GM12865 (cell line): ENCODE measurements at regions not wholly inside any gene's neighbourhood (a gene's known extent, or its start where the extent isn't known, plus 50 kb on each side); places are given as distances from the start of the nearest gene placed in this dataset.
A peak's percentile ranks its signal among the peaks of the same experiment; 100 is the strongest.

Experiments used
- DNase-seq: peaks from one replicate; pipeline ENCODE4 v3.0.0; 2010; ENCODE audit warnings: low read depth
- H3K4me3 ChIP-seq: 2 replicates; pipeline ENCODE4 v1.5.1; 2011; ENCODE audit warnings: mild to moderate bottlenecking, low read depth, low read length, control low read depth
- TF ChIP-seq, protein P1 (sequence below): IDR thresholded peaks from 2 replicates; pipeline ENCODE4 v1.5.1; 2011; ENCODE audit warnings: low read length, control low read depth, low read depth, inconsistent platforms; ENCODE audit not compliant: insufficient read depth; ENCODE audit errors: missing control alignments

DNA sequence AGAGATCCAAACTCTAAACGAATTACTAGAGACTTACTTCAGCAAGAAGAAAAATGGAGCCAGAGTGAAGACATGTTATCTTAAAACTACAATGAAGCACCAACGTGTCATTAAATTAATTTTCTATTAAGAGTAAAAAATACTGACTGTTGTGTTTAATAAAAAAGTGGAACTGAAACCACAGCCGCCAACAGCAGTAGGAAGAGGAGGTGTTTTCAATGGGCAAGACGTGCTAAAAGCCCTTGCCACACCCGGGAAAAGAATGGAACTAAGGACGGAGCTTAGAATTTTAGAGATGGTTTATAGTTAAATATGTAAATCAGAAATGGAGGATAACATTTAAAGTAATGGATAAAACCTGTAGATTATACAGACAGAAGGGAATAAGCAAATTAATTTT lies 608.7 kb downstream of the TFAP2A start:
- TF ChIP-seq, protein P1, sequence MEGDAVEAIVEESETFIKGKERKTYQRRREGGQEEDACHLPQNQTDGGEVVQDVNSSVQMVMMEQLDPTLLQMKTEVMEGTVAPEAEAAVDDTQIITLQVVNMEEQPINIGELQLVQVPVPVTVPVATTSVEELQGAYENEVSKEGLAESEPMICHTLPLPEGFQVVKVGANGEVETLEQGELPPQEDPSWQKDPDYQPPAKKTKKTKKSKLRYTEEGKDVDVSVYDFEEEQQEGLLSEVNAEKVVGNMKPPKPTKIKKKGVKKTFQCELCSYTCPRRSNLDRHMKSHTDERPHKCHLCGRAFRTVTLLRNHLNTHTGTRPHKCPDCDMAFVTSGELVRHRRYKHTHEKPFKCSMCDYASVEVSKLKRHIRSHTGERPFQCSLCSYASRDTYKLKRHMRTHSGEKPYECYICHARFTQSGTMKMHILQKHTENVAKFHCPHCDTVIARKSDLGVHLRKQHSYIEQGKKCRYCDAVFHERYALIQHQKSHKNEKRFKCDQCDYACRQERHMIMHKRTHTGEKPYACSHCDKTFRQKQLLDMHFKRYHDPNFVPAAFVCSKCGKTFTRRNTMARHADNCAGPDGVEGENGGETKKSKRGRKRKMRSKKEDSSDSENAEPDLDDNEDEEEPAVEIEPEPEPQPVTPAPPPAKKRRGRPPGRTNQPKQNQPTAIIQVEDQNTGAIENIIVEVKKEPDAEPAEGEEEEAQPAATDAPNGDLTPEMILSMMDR, result no peak
- H3K4me3 ChIP-seq, result no peak overlapping the region
- no peak for DNase-seq

DNA sequence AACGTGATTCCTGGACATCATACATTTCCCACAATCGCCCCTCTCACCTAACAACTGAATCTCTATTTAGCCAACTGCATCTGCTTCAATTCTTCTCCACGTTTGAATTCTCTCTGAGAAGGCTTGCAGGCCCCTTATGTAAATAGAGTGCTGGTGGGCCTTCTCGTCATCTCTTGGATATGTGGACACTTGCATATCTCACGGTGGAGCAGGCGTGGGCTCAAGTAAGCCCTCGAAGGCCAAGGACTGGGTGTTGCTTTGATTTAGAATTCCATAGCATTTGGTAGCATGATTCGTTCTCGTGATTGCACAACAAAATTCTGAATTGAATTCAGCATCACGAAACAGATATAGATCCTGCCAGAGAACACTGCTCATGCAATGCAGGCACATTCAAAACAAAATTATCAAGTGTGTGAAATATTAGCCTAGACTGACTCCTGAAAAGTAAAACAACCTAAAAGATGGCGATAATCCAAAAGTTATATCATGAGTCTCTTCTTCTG lies 613.6 kb downstream of the TFAP2A start:
- DNase-seq, result no peak
- TF ChIP-seq, protein P1, result no peak
- no peak overlapping the region for H3K4me3 ChIP-seq

- no peak for DNase-seq
- TF ChIP-seq, protein P1, result no peak
- no peak overlapping the region for H3K4me3 ChIP-seq
These were observed 615.3 kb downstream of the TFAP2A start for GRCh38 chr6:9799582-9799981.

DNA sequence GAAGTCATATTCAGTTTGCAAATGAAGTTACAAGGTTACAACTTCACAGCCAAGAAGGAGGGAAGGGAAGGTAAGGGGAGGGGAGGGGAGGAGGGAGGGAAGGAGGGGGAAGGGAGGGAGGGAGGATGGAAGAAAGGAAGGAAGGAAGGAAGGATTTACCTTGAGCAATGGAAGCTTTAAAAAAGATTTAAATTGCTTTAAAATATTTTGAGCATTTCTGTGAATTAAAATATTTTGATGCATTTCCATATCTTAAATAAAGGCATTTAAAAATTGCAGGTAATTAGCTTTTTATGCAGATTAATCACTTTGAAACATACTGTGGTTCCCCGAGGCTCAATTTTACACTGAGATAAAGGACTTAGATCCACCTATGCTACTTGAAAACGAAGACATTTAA lies 618.0 kb downstream of the TFAP2A start:
- H3K4me3 ChIP-seq, result no peak overlapping the region
- no peak for DNase-seq
- TF ChIP-seq, protein P1, result no peak

GRCh38 chr6:9795880-9796279 lies 619.0 kb downstream of the TFAP2A start:
- H3K4me3 ChIP-seq, result no peak overlapping the region
- DNase-seq, result no peak
- TF ChIP-seq, protein P1, result no peak

GRCh38 chr6:9789201-9789600 lies 625.7 kb downstream of the TFAP2A start:
- peak; percentile 18 for DNase-seq

GRCh38 chr6:9784786-9785185 lies 630.1 kb downstream of the TFAP2A start:
- TF ChIP-seq, protein P1, result no peak
- H3K4me3 ChIP-seq, result no peak overlapping the region
- no peak for DNase-seq

More at GRCh38 chr6:9789201-9789600, 625.7 kb downstream of the TFAP2A start:
- no peak overlapping the region for H3K4me3 ChIP-seq
- TF ChIP-seq, protein P1, result no peak
